ENCODE measurements at regions not wholly inside any gene's neighbourhood (a gene's known extent, or its start where the extent isn't known, plus 50 kb on each side); places are given as distances from the start of the nearest gene placed in this dataset.

GRCh38 chr12:39028382-39028781, 123.0 kb upstream of the CPNE8 start:
- H3K4me3 ChIP-seq (ENCODE audit: low read depth, low read length): no peak overlapping the region
- no peak for DNase-seq (ENCODE audit: low read depth)
- no peak for TF ChIP-seq CTCF (IDR thresholded peaks at IDR 0.05; ENCODE audit: insufficient read depth, low read length)

- no peak for TF ChIP-seq CTCF (IDR thresholded peaks at IDR 0.05; ENCODE audit: insufficient read depth, low read length)
- H3K4me3 ChIP-seq (ENCODE audit: low read depth, low read length): no peak overlapping the region
- DNase-seq (ENCODE audit: low read depth): peak; percentile 28
These were observed 107.5 kb upstream of the CPNE8 start for GRCh38 chr12:39012870-39013269.

DNA sequence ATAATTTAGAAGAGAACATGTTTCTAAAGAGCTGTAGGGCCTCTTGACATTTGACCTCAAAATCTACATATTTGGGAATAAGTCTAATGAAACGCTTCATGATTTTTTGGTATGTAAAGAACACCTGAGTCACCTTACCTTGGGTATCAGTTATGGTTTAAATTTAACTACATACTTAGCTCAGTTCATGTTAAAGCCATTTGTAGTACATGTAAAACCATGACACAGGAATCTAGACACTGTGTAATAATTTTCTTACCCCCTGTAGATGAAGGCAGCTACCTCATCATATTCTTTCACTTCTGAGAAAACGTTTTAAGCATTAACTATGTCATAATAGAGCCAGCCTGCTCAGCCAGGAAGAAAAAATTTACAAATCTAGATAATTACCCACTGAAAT, 105.8 kb upstream of the CPNE8 start:
- no peak overlapping the region for H3K4me3 ChIP-seq (ENCODE audit: low read depth, low read length)
- no peak for TF ChIP-seq CTCF (IDR thresholded peaks at IDR 0.05; ENCODE audit: insufficient read depth, low read length)
- no peak for DNase-seq (ENCODE audit: low read depth)

DNA sequence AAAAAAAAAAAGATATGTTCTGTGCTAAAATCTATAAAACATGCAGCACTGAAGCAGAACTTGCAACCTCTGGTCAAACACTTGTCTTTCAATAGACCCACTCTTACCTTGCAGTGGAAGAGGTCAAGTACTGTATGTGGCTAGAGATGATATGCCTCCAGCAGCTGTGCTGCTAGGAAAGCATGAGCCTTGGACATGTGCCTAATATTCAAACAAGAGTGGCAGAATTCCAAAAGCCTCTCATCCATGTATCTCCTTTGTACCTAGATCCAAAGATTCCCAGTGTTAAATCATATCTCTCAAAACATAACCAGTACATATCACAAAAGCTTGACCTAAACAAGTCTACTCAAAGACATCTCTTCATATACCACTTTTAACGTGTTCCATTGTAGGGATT, 105.0 kb upstream of the CPNE8 start:
- DNase-seq (ENCODE audit: low read depth): no peak
- H3K4me3 ChIP-seq (ENCODE audit: low read depth, low read length): no peak overlapping the region
- no peak for TF ChIP-seq CTCF (IDR thresholded peaks at IDR 0.05; ENCODE audit: insufficient read depth, low read length)

GRCh38 chr12:39007619-39008018, 102.2 kb upstream of the CPNE8 start:
- no peak for TF ChIP-seq CTCF (IDR thresholded peaks at IDR 0.05; ENCODE audit: insufficient read depth, low read length)
- no peak for DNase-seq (ENCODE audit: low read depth)

GRCh38 chr12:39006286-39006685, 100.9 kb upstream of the CPNE8 start:
- no peak for TF ChIP-seq CTCF (IDR thresholded peaks at IDR 0.05; ENCODE audit: insufficient read depth, low read length)
- DNase-seq (ENCODE audit: low read depth): peak; percentile 1
- no peak overlapping the region for H3K4me3 ChIP-seq (ENCODE audit: low read depth, low read length)

More at GRCh38 chr12:39007619-39008018, 102.2 kb upstream of the CPNE8 start:
- H3K4me3 ChIP-seq (ENCODE audit: low read depth, low read length): no peak overlapping the region

- DNase-seq (ENCODE audit: low read depth): no peak
These were observed 100.3 kb upstream of the CPNE8 start for GRCh38 chr12:39005671-39006070.

More at GRCh38 chr12:39005671-39006070, 100.3 kb upstream of the CPNE8 start:
- no peak for TF ChIP-seq CTCF (IDR thresholded peaks at IDR 0.05; ENCODE audit: insufficient read depth, low read length)
- H3K4me3 ChIP-seq (ENCODE audit: low read depth, low read length): no peak overlapping the region

All from fibroblast of the aortic adventitia (primary cell).